Tibial artery (tissue), 4 donors: ENCODE measurements at regions not wholly inside any gene's neighbourhood (a gene's known extent, or its start where the extent isn't known, plus 50 kb on each side); places are given as distances from the start of the nearest gene placed in this dataset.

Experiments
- DNase-seq, 2 donors: peaks; one replicate each; pipeline ENCODE4 v3.0.0-alpha.2; 2019
- H3K27ac ChIP-seq, 2 donors: fragments of 200-600 bp; sonication (generic) in 1 of 2; 1 replicate in 1 of 2; 2 replicates in 1 of 2; pipeline ENCODE4 v1.5.1; 2018 to 2019; ENCODE audit warnings: mild to moderate bottlenecking in 1 of 2
- H3K27me3 ChIP-seq, 2 donors: fragments of 200-600 bp; sonication (generic) in 1 of 2; one replicate each; pipeline versions ENCODE4 v1.5.1 to v1.6.0; 2016 to 2019
- H3K36me3 ChIP-seq, 3 donors: fragments of 200-600 bp; sonication (generic) in 2 of 3; one replicate each; pipeline ENCODE4 v1.5.1; 2016 to 2019; ENCODE audit warnings: mild to moderate bottlenecking in 2 of 3
- H3K4me1 ChIP-seq, 4 donors: fragments of 200-600 bp; sonication (generic) in 2 of 4; 1 replicate in 3 of 4; 2 replicates in 1 of 4; pipeline ENCODE4 v1.5.1; 2016 to 2019
- H3K4me3 ChIP-seq, 2 donors: fragments of 200-600 bp; sonication (generic) in 1 of 2; 1 replicate in 1 of 2; 2 replicates in 1 of 2; pipeline ENCODE4 v1.5.1; 2018 to 2019; ENCODE audit warnings: mild to moderate bottlenecking in 2 of 2
- H3K9me3 ChIP-seq, 3 donors: fragments of 200-600 bp; sonication (generic) in 1 of 3; one replicate each; pipeline ENCODE4 v1.5.1; 2016 to 2019
- CTCF ChIP-seq, 2 experiments: fragments of 200-600 bp in 1 of 2; fragments of 450-650 bp in 1 of 2; IDR thresholded peaks; one replicate each; pipeline ENCODE4 v1.5.1; 2017 to 2019; ENCODE audit warnings: antibody characterized with exemption in 2 of 2, mild to moderate bottlenecking in 1 of 2, moderate library complexity in 1 of 2
- intact Hi-C: fragments of 100-400 bp; cut with DNase I; formaldehyde crosslinking; loops from one replicate; pipeline ENCODE4 v1.15.0; 2023; ENCODE audit warnings: low total_unique reads

- H3K27ac ChIP-seq: no peak overlapping the region
- no peaks in the 10 kb centered on the region for H3K4me1 ChIP-seq
- no peak for DNase-seq
- no peak for TF ChIP-seq CTCF (IDR thresholded peaks at IDR 0.05)
- peaks cover 0 to 7% (median 0%) of the 10 kb centered on the region in 3 donors for H3K9me3 ChIP-seq
- H3K27me3 ChIP-seq: no peaks in the 10 kb centered on the region
- H3K4me3 ChIP-seq: no peak overlapping the region
- H3K36me3 ChIP-seq: no peaks in the 10 kb centered on the region
- intact Hi-C loops: no loop called here
Observed at GRCh38 chr4:134787315-134787714, 585.7 kb upstream of the PABPC4L start.

- H3K9me3 ChIP-seq: no peaks in the 10 kb centered on the region
- no peak for DNase-seq
- no peaks in the 10 kb centered on the region for H3K27me3 ChIP-seq
- no peak overlapping the region for H3K4me3 ChIP-seq
- intact Hi-C loops: no loop called here
- no peak overlapping the region for H3K27ac ChIP-seq
- H3K4me1 ChIP-seq: no peaks in the 10 kb centered on the region
- no peak for TF ChIP-seq CTCF (IDR thresholded peaks at IDR 0.05)
- no peaks in the 10 kb centered on the region for H3K36me3 ChIP-seq
Observed at GRCh38 chr4:134780244-134780643, 578.7 kb upstream of the PABPC4L start.

GRCh38 chr4:134777606-134778005 lies 576.0 kb upstream of the PABPC4L start:
- H3K27ac ChIP-seq: no peak overlapping the region
- intact Hi-C loops: no loop called here
- DNase-seq: no peak
- H3K4me1 ChIP-seq: no peaks in the 10 kb centered on the region
- TF ChIP-seq CTCF (IDR thresholded peaks at IDR 0.05): no peak
- no peak overlapping the region for H3K4me3 ChIP-seq
- H3K27me3 ChIP-seq: no peaks in the 10 kb centered on the region
- no peaks in the 10 kb centered on the region for H3K9me3 ChIP-seq
- no peaks in the 10 kb centered on the region for H3K36me3 ChIP-seq

- H3K36me3 ChIP-seq: no peaks in the 10 kb centered on the region
- no peaks in the 10 kb centered on the region for H3K27me3 ChIP-seq
- DNase-seq: no peak
- no peak overlapping the region for H3K27ac ChIP-seq
- no peaks in the 10 kb centered on the region for H3K9me3 ChIP-seq
- intact Hi-C loops: no loop called here
- no peaks in the 10 kb centered on the region for H3K4me1 ChIP-seq
- TF ChIP-seq CTCF (IDR thresholded peaks at IDR 0.05): no peak
- H3K4me3 ChIP-seq: no peak overlapping the region
Observed at GRCh38 chr4:134773497-134774000, 572.0 kb upstream of the PABPC4L start.

- intact Hi-C loops: no loop called here
- H3K27me3 ChIP-seq: no peaks in the 10 kb centered on the region
- no peaks in the 10 kb centered on the region for H3K36me3 ChIP-seq
- no peak for TF ChIP-seq CTCF (IDR thresholded peaks at IDR 0.05)
- no peak for DNase-seq
- H3K27ac ChIP-seq: no peak overlapping the region
- H3K9me3 ChIP-seq: no peaks in the 10 kb centered on the region
- no peak overlapping the region for H3K4me3 ChIP-seq
- H3K4me1 ChIP-seq: no peaks in the 10 kb centered on the region
Observed at GRCh38 chr4:134762053-134762452, 560.5 kb upstream of the PABPC4L start.

GRCh38 chr4:134756421-134756820 lies 554.8 kb upstream of the PABPC4L start:
- H3K27me3 ChIP-seq: no peaks in the 10 kb centered on the region
- no peaks in the 10 kb centered on the region for H3K9me3 ChIP-seq
- H3K4me3 ChIP-seq: no peak overlapping the region
- no peak for TF ChIP-seq CTCF (IDR thresholded peaks at IDR 0.05)
- H3K27ac ChIP-seq: no peak overlapping the region
- intact Hi-C loops: no loop called here
- H3K36me3 ChIP-seq: no peaks in the 10 kb centered on the region
- no peak for DNase-seq
- H3K4me1 ChIP-seq: no peaks in the 10 kb centered on the region
